ENCODE measurements at regions not wholly inside any gene's neighbourhood (a gene's known extent, or its start where the extent isn't known, plus 50 kb on each side); places are given as distances from the start of the nearest gene placed in this dataset.

DNA sequence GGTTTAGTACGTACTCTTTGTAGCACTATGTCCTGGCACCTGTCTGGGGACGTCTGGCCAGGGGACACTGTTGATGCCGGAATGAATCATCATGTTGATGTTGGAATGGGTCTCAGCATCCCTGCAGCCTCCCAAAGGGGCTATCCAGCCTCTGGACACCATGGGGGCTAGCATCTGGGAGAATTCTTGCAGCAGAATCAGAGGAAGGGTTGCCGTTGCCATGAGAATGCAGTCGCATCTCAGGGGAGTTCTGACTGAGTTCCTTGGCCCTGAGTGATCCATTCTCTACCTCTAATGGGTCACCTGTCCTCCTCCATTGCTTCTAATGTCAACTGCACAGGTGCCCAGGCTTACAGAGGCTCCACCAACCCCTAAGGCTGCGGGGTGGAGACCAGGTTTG is 129.1 kb downstream of the UQCRFS1 start:
- Histone ChIP-seq H3K36me3 (ENCODE audit: control insufficient read depth in 4 of 4, insufficient read depth in 4 of 4, low read length in 3 of 4) (no peaks in the 10 kb centered on the region), H3K27ac (ENCODE audit: insufficient read depth in 1 of 2, low read depth in 1 of 2, low read length in 2 of 2, poor library complexity in 1 of 2, severe bottlenecking in 2 of 2) (no peak overlapping the region), H3K4me1 (ENCODE audit: control extremely low read depth in 1 of 4, control insufficient read depth in 4 of 4, insufficient read depth in 4 of 4, low read length in 3 of 4) (no peaks in the 10 kb centered on the region), H3K4me3 (ENCODE audit: control insufficient read depth in 1 of 7, extremely low read depth in 1 of 7, insufficient read depth in 4 of 7, low read depth in 2 of 7, low read length in 6 of 7) (no peak overlapping the region), H3K27me3 (replicated peaks in 2 of 5; ENCODE audit: control insufficient read depth in 4 of 5, insufficient read depth in 5 of 5, low read length in 4 of 5) (peaks cover 0 to 8% (median 2%) of the 10 kb centered on the region in 5 experiments), H3K9me3 (ENCODE audit: control extremely low read depth in 1 of 5, control insufficient read depth in 4 of 5, insufficient read depth in 2 of 5, low read depth in 1 of 5, low read length in 4 of 5) (no peaks in the 10 kb centered on the region)
- POLR2A ChIA-PET, result no interaction called here
- CTCF ChIA-PET, result interaction anchor here (1.0 kb wide), 1 partner anchor 8 kb away, joined by 3 read pairs; no protein-coding TSS in a partner anchor
- DNase-seq, result no peak
- WGBS (ENCODE audit: insufficient coverage), result 100% methylated on average over 2 of the region's 6 CpGs

DNA sequence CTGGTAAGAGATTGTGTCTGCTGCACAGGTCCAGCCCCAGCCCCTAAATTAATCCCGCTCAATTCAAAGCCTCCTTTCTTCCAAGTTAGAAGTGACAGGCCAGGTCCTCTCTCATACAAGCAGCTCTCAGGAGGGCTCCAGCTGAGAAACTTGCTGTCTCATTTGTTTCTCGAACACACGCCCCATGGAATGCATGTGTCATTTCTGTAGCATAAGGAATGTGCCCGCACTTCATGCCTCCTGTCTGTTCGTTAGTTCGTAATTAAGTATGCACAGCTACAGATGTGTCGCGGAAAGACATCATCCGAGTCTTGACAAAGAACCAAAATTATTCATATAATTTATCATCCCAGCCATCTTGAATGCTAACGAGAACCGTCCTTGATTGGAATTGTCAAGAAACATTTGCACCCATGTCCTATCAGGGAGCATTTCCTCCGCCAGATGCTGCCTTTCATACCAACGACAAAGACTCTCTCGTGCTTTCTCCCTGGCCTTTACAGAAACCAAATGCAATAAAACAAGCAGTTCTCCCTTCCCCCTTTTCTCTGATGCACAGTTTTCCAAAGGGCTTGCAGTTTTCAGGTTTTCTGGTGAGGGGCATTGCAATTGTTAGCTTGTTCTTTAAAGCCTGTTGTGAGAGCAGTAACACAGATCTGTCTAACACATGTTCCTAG is 133.5 kb downstream of the UQCRFS1 start:
- no peaks in the 10 kb centered on the region for H3K36me3 ChIP-seq (ENCODE audit: control insufficient read depth in 4 of 4, insufficient read depth in 4 of 4, low read length in 3 of 4)
- no peaks in the 10 kb centered on the region for H3K4me1 ChIP-seq (ENCODE audit: control extremely low read depth in 1 of 4, control insufficient read depth in 4 of 4, insufficient read depth in 4 of 4, low read length in 3 of 4)
- H3K4me3 ChIP-seq (ENCODE audit: control insufficient read depth in 1 of 7, extremely low read depth in 1 of 7, insufficient read depth in 4 of 7, low read depth in 2 of 7, low read length in 6 of 7), result no peak overlapping the region
- 89% methylated on average over 12 of the region's 14 CpGs for WGBS (ENCODE audit: insufficient coverage)
- H3K9me3 ChIP-seq (ENCODE audit: control extremely low read depth in 1 of 5, control insufficient read depth in 4 of 5, insufficient read depth in 2 of 5, low read depth in 1 of 5, low read length in 4 of 5), result no peaks in the 10 kb centered on the region
- ChIA-PET POLR2A (no interaction called here), CTCF (no interaction called here)
- DNase-seq, result no peak
- peaks cover 0 to 2% (median under 1%) of the 10 kb centered on the region in 5 experiments for H3K27me3 ChIP-seq (replicated peaks in 2 of 5; ENCODE audit: control insufficient read depth in 4 of 5, insufficient read depth in 5 of 5, low read length in 4 of 5)
- H3K27ac ChIP-seq (ENCODE audit: insufficient read depth in 1 of 2, low read depth in 1 of 2, low read length in 2 of 2, poor library complexity in 1 of 2, severe bottlenecking in 2 of 2), result no peak overlapping the region

DNA sequence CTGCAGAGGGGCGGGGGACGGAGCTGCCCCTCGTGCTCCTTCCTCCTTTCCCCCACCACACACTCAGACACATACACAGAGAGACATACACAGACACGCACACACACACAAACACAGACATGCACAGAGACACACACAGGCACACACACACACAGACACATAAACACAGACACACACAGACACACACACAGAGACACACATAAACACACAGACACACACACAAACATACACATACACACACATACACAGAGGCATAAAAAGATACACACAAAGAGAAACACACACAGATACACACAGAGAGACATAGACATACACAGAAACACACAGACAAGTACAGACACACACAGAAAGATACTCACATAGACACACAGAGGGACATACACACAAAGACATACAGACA is 136.0 kb downstream of the UQCRFS1 start:
- POLR2A ChIA-PET, result no interaction called here

DNA sequence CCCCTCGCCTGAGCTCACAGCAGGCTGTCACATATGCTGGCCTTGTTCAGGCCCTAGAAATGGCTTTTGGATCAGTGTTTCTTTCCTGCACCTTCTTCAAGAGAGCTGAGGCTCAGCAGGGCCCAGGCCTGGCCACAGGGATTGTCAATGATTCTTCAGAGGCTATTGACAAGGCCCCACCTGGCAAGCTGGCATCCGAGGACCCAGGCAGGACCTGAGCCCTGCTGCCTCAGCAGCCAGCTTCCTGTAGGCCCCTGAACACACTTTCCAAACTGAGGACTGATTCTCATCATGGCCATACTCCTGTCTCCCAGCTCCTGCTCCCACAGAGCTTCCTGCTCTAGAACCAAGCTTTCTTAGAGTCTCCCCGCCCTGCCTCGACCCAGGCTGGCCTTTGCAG is 136.8 kb downstream of the UQCRFS1 start:
- H3K27me3 ChIP-seq (replicated peaks in 2 of 5; ENCODE audit: control insufficient read depth in 4 of 5, insufficient read depth in 5 of 5, low read length in 4 of 5), result no peaks in the 10 kb centered on the region
- 91% methylated on average over 1 of the region's 4 CpGs for WGBS (ENCODE audit: insufficient coverage)

More for the DNA sequence above, 136.0 kb downstream of the UQCRFS1 start:
- Histone ChIP-seq H3K4me3 (ENCODE audit: control insufficient read depth in 1 of 7, extremely low read depth in 1 of 7, insufficient read depth in 4 of 7, low read depth in 2 of 7, low read length in 6 of 7) (no peak overlapping the region), H3K27me3 (replicated peaks in 2 of 5; ENCODE audit: control insufficient read depth in 4 of 5, insufficient read depth in 5 of 5, low read length in 4 of 5) (peaks cover 0 to 1% (median 0%) of the 10 kb centered on the region in 5 experiments), H3K9me3 (ENCODE audit: control extremely low read depth in 1 of 5, control insufficient read depth in 4 of 5, insufficient read depth in 2 of 5, low read depth in 1 of 5, low read length in 4 of 5) (no peaks in the 10 kb centered on the region), H3K27ac (ENCODE audit: insufficient read depth in 1 of 2, low read depth in 1 of 2, low read length in 2 of 2, poor library complexity in 1 of 2, severe bottlenecking in 2 of 2) (no peak overlapping the region), H3K36me3 (ENCODE audit: control insufficient read depth in 4 of 4, insufficient read depth in 4 of 4, low read length in 3 of 4) (no peaks in the 10 kb centered on the region), H3K4me1 (ENCODE audit: control extremely low read depth in 1 of 4, control insufficient read depth in 4 of 4, insufficient read depth in 4 of 4, low read length in 3 of 4) (no peaks in the 10 kb centered on the region)
- DNase-seq, result no peak
- WGBS (ENCODE audit: insufficient coverage), result 94% methylated on average over 2 of the region's 4 CpGs
- CTCF ChIA-PET, result no interaction called here

DNA sequence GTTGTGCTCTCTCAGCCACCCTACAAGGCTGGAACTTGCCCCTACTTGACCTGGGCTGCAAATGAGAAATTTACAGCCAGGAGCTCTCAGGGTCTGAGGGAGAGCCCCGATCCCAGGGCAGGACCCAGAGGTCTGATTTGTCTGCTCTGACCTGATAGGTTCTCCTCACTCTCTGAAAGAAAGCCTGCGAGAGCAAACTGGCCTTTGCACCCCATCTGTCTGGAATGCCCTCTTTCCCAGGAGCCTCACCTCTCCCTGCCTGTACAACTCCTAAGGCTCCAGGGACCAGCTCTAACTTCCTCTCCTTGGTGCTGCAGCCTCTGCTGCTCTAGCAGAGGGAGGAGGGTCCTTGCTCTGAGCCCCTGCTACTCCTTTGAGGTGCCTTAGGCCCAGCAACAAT is 137.8 kb downstream of the UQCRFS1 start:
- 91% methylated on average over 2 of the region's 2 CpGs for WGBS (ENCODE audit: insufficient coverage)
- CTCF ChIA-PET, result no interaction called here
- H3K27me3 ChIP-seq (replicated peaks in 2 of 5; ENCODE audit: control insufficient read depth in 4 of 5, insufficient read depth in 5 of 5, low read length in 4 of 5), result no peaks in the 10 kb centered on the region
- H3K27ac ChIP-seq (ENCODE audit: insufficient read depth in 1 of 2, low read depth in 1 of 2, low read length in 2 of 2, poor library complexity in 1 of 2, severe bottlenecking in 2 of 2), result no peak overlapping the region
- no peak for DNase-seq
- H3K9me3 ChIP-seq (ENCODE audit: control extremely low read depth in 1 of 5, control insufficient read depth in 4 of 5, insufficient read depth in 2 of 5, low read depth in 1 of 5, low read length in 4 of 5), result no peaks in the 10 kb centered on the region
- no peaks in the 10 kb centered on the region for H3K4me1 ChIP-seq (ENCODE audit: control extremely low read depth in 1 of 4, control insufficient read depth in 4 of 4, insufficient read depth in 4 of 4, low read length in 3 of 4)
- no peak overlapping the region for H3K4me3 ChIP-seq (ENCODE audit: control insufficient read depth in 1 of 7, extremely low read depth in 1 of 7, insufficient read depth in 4 of 7, low read depth in 2 of 7, low read length in 6 of 7)
- no peaks in the 10 kb centered on the region for H3K36me3 ChIP-seq (ENCODE audit: control insufficient read depth in 4 of 4, insufficient read depth in 4 of 4, low read length in 3 of 4)
- POLR2A ChIA-PET, result no interaction called here

More for the DNA sequence above, 136.8 kb downstream of the UQCRFS1 start:
- H3K36me3 ChIP-seq (ENCODE audit: control insufficient read depth in 4 of 4, insufficient read depth in 4 of 4, low read length in 3 of 4), result no peaks in the 10 kb centered on the region
- H3K4me3 ChIP-seq (ENCODE audit: control insufficient read depth in 1 of 7, extremely low read depth in 1 of 7, insufficient read depth in 4 of 7, low read depth in 2 of 7, low read length in 6 of 7), result no peak overlapping the region
- CTCF ChIA-PET, result interaction anchor here (0.9 kb wide), 1 partner anchor 8 kb away, joined by 3 read pairs; no protein-coding TSS in a partner anchor
- H3K27ac ChIP-seq (ENCODE audit: insufficient read depth in 1 of 2, low read depth in 1 of 2, low read length in 2 of 2, poor library complexity in 1 of 2, severe bottlenecking in 2 of 2), result no peak overlapping the region
- no peaks in the 10 kb centered on the region for H3K4me1 ChIP-seq (ENCODE audit: control extremely low read depth in 1 of 4, control insufficient read depth in 4 of 4, insufficient read depth in 4 of 4, low read length in 3 of 4)
- POLR2A ChIA-PET, result no interaction called here
- no peak for DNase-seq
- H3K9me3 ChIP-seq (ENCODE audit: control extremely low read depth in 1 of 5, control insufficient read depth in 4 of 5, insufficient read depth in 2 of 5, low read depth in 1 of 5, low read length in 4 of 5), result no peaks in the 10 kb centered on the region

DNA sequence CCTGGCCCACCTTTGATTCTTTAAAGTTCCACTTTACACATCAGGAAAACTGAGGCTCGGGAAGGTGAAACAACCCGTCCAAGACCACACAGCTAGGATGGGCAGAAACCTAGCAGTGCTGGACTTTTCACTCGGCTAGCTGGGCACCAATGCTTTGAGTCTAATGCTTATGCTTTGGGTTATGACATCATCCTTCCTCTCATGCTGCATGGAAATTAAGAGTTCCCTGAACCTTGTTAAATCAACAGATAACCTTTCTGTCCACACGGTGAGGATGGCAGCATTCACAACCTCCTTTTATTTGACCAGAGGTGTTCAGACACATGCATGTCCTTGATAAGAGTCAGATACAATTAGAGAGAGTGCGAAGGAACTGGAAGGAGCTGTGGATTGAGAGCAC is 138.4 kb downstream of the UQCRFS1 start:
- CTCF ChIA-PET, result no interaction called here
- H3K4me3 ChIP-seq (ENCODE audit: control insufficient read depth in 1 of 7, extremely low read depth in 1 of 7, insufficient read depth in 4 of 7, low read depth in 2 of 7, low read length in 6 of 7), result no peak overlapping the region
- POLR2A ChIA-PET, result no interaction called here
- H3K36me3 ChIP-seq (ENCODE audit: control insufficient read depth in 4 of 4, insufficient read depth in 4 of 4, low read length in 3 of 4), result no peaks in the 10 kb centered on the region
- no peaks in the 10 kb centered on the region for H3K4me1 ChIP-seq (ENCODE audit: control extremely low read depth in 1 of 4, control insufficient read depth in 4 of 4, insufficient read depth in 4 of 4, low read length in 3 of 4)
- 98% methylated on average over 4 of the region's 5 CpGs for WGBS (ENCODE audit: insufficient coverage)
- H3K9me3 ChIP-seq (ENCODE audit: control extremely low read depth in 1 of 5, control insufficient read depth in 4 of 5, insufficient read depth in 2 of 5, low read depth in 1 of 5, low read length in 4 of 5), result no peaks in the 10 kb centered on the region
- H3K27me3 ChIP-seq (replicated peaks in 2 of 5; ENCODE audit: control insufficient read depth in 4 of 5, insufficient read depth in 5 of 5, low read length in 4 of 5), result no peaks in the 10 kb centered on the region
- no peak for DNase-seq
- H3K27ac ChIP-seq (ENCODE audit: insufficient read depth in 1 of 2, low read depth in 1 of 2, low read length in 2 of 2, poor library complexity in 1 of 2, severe bottlenecking in 2 of 2), result no peak overlapping the region

DNA sequence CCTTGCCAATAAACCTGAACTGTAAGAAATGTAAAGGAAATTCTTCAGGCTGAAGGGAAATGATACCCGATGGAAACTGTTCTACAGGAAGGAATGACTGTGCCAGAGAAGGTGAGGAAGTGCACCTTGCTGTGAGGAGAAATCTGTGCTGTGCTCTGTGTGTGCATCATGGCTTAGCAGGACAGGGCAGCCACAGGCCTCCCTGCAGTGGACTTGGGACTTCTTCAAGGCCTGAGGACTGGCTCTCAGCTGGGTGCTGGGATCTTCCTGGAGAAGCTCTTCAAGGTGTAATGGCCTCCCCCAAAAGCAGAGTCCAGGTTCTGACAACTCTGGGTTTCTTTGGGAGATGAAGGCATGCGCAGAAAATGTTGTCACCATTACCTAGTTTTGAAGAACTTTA is 145.1 kb downstream of the UQCRFS1 start:
- WGBS (ENCODE audit: insufficient coverage), result 67% methylated on average over 1 of the region's 2 CpGs
- Histone ChIP-seq H3K9me3 (ENCODE audit: control extremely low read depth in 1 of 5, control insufficient read depth in 4 of 5, insufficient read depth in 2 of 5, low read depth in 1 of 5, low read length in 4 of 5) (peaks cover 0 to 3% (median 0%) of the 10 kb centered on the region in 5 experiments), H3K4me3 (ENCODE audit: control insufficient read depth in 1 of 7, extremely low read depth in 1 of 7, insufficient read depth in 4 of 7, low read depth in 2 of 7, low read length in 6 of 7) (no peak overlapping the region), H3K27ac (ENCODE audit: insufficient read depth in 1 of 2, low read depth in 1 of 2, low read length in 2 of 2, poor library complexity in 1 of 2, severe bottlenecking in 2 of 2) (no peak overlapping the region), H3K36me3 (ENCODE audit: control insufficient read depth in 4 of 4, insufficient read depth in 4 of 4, low read length in 3 of 4) (no peaks in the 10 kb centered on the region), H3K27me3 (replicated peaks in 2 of 5; ENCODE audit: control insufficient read depth in 4 of 5, insufficient read depth in 5 of 5, low read length in 4 of 5) (peaks cover 0 to 2% (median 0%) of the 10 kb centered on the region in 5 experiments), H3K4me1 (ENCODE audit: control extremely low read depth in 1 of 4, control insufficient read depth in 4 of 4, insufficient read depth in 4 of 4, low read length in 3 of 4) (no peaks in the 10 kb centered on the region)
- POLR2A ChIA-PET, result no interaction called here
- CTCF ChIA-PET, result no interaction called here
- DNase-seq, result no peak

All from common myeloid progenitor, CD34-positive (primary cell).